GM12865 (cell line): ENCODE measurements at regions not wholly inside any gene's neighbourhood (a gene's known extent, or its start where the extent isn't known, plus 50 kb on each side); places are given as distances from the start of the nearest gene placed in this dataset.

Source experiments
- DNase-seq: peaks from one replicate; pipeline ENCODE4 v3.0.0; 2010; ENCODE audit warnings: low read depth
- H3K4me3 ChIP-seq: 2 replicates; pipeline ENCODE4 v1.5.1; 2011; ENCODE audit warnings: mild to moderate bottlenecking, low read depth, low read length, control low read depth
- CTCF ChIP-seq: IDR thresholded peaks from 2 replicates; pipeline ENCODE4 v1.5.1; 2011; ENCODE audit warnings: low read length, control low read depth, low read depth, inconsistent platforms; ENCODE audit not compliant: insufficient read depth; ENCODE audit errors: missing control alignments

GRCh38 chr4:123105026-123105420 is 182.6 kb upstream of the NUDT6 start:
- no peak overlapping the region for H3K4me3 ChIP-seq
- DNase-seq: no peak
- TF ChIP-seq CTCF: no peak

- no peak for TF ChIP-seq CTCF
- no peak for DNase-seq
- no peak overlapping the region for H3K4me3 ChIP-seq
Observed at GRCh38 chr4:123106747-123107146, 184.3 kb upstream of the NUDT6 start.

- no peak for TF ChIP-seq CTCF
- no peak for DNase-seq
- no peak overlapping the region for H3K4me3 ChIP-seq
Observed at GRCh38 chr4:123107444-123108252, 185.3 kb upstream of the NUDT6 start.

GRCh38 chr4:123109139-123109538 is 186.7 kb upstream of the NUDT6 start:
- no peak for TF ChIP-seq CTCF
- no peak for DNase-seq
- H3K4me3 ChIP-seq: no peak overlapping the region

GRCh38 chr4:123110147-123110546 is 187.8 kb upstream of the NUDT6 start:
- no peak overlapping the region for H3K4me3 ChIP-seq
- no peak for DNase-seq
- no peak for TF ChIP-seq CTCF

- no peak overlapping the region for H3K4me3 ChIP-seq
- TF ChIP-seq CTCF: no peak
- DNase-seq: no peak
Observed at GRCh38 chr4:123110685-123111084, 188.3 kb upstream of the NUDT6 start.

GRCh38 chr4:123113155-123113554 is 190.8 kb upstream of the NUDT6 start:
- DNase-seq: no peak
- no peak for TF ChIP-seq CTCF

More at GRCh38 chr4:123113155-123113554, 190.8 kb upstream of the NUDT6 start:
- no peak overlapping the region for H3K4me3 ChIP-seq
